ENCODE measurements at regions not wholly inside any gene's neighbourhood (a gene's known extent, or its start where the extent isn't known, plus 50 kb on each side); places are given as distances from the start of the nearest gene placed in this dataset.
A peak's percentile ranks its signal among the peaks of the same experiment; 100 is the strongest.

DNA sequence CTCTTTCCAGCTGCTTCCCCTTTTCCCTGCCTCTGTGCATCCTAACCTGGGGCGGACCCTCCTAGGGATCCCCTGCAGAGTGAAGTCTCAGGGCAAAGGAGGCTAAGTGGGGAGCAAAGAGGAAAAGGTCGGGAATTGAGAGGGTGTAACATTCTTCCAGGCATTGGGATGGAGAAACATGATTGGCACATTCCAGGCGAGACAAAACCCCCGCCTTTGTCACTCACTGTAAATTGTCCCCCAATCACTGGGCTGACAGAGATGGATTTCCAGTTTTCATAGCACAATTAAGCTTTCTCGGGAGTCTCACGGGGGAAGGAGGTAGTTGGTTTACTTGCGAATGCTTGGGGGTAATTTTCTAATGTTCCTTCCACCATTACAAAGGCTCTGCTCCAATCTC, 74.9 kb downstream of the MIAT start:
- Mint-ChIP-seq H3K4me3 (no peak overlapping the region), H3K36me3 (ENCODE audit: low read depth) (peaks cover 27% of the 10 kb centered on the region), H3K27me3 (no peaks in the 10 kb centered on the region), H3K4me1 (no peaks in the 10 kb centered on the region), H3K9me3 (no peaks in the 10 kb centered on the region), H3K27ac (no peak overlapping the region)
- intact Hi-C loops (cut with micrococcal nuclease) = no loop called here
- no peak for DNase-seq

DNA sequence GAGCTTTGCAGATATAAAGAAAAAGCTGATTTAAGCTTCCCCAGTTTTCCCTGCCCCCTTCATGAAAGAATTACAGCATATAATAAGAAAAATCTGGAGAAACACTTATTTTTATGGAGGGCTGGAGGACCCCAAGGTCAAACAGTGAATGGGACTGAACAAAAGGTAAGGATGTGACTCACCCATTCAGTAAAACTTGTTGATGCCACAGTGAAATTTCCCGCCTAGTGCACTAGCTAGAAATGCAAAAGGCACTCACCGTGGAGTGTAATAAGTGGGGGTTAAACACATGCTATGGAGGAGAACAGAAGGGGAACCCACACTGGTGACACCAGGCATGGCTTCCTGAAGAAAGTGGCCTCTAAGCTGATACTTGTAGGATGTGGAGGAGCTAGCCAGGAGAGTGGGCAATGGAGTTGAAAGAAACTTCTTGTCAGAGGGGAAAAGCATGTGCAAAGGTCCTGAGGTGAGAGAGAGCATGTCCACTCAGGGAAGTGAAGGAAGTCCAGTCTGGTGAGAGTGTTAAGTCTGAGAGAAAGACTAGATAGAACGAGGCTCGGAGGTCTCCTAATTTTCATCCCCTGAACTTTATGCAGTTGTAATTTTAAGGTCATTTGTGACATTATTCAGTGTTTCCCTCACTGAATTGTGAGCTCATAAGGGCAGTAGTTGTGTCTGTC, 77.1 kb downstream of the MIAT start:
- Mint-ChIP-seq H3K36me3 (ENCODE audit: low read depth) (peaks cover 22% of the 10 kb centered on the region), H3K27me3 (no peaks in the 10 kb centered on the region), H3K9me3 (no peaks in the 10 kb centered on the region), H3K4me1 (no peaks in the 10 kb centered on the region), H3K4me3 (no peak overlapping the region), H3K27ac (no peak overlapping the region)
- no peak for DNase-seq
- intact Hi-C loops (cut with micrococcal nuclease) = no loop called here

DNA sequence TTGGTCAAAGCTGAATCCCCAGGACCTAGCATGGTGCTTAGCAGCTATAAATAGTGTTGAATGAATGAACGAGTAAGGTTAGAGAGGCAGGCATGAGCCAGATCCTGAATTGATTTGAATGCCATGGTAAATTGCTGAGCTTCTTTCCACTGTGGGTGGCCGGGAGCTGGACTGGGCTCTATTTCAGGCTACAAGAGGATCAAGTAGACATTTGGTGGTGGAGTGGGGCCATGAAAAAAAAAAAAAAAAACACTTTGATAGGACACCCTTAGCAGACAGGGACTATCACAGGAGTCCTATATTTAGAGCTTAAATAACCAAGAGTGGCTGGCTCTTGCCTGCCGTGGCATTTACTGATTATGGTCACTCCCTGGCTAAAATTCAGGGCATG, 77.6 kb downstream of the MIAT start:
- intact Hi-C loops (cut with micrococcal nuclease) = no loop called here
- DNase-seq = no peak
- H3K36me3 Mint-ChIP-seq (ENCODE audit: low read depth) = peaks cover 22% of the 10 kb centered on the region
- H3K27me3 Mint-ChIP-seq = no peaks in the 10 kb centered on the region
- H3K27ac Mint-ChIP-seq = no peak overlapping the region
- H3K4me3 Mint-ChIP-seq = no peak overlapping the region
- H3K4me1 Mint-ChIP-seq = no peaks in the 10 kb centered on the region
- no peaks in the 10 kb centered on the region for H3K9me3 Mint-ChIP-seq

DNA sequence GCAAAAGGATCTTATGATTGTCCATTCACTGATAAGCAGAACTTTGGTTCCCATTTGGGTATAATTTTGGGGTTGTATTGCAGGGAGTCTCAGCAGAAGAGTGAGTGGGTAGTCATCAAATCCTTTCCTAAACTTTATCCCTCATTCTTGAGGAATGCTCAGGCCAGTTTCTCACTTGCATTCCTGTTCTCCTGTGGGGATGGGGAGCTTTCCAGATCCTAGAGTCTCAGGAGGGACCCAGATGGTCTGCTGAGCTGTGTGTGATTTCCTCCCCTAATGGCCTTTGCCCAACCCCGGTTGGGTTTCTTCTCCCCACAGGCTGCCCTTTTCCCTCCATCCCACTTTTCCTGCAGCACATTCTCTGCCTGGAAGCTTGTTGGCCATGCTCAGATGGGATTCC, 79.9 kb downstream of the MIAT start:
- no peak for DNase-seq
- peaks cover 19% of the 10 kb centered on the region for H3K36me3 Mint-ChIP-seq (ENCODE audit: low read depth)
- intact Hi-C loops (cut with micrococcal nuclease) = no loop called here
- H3K9me3 Mint-ChIP-seq = no peaks in the 10 kb centered on the region
- no peak overlapping the region for H3K4me3 Mint-ChIP-seq
- H3K27me3 Mint-ChIP-seq = no peaks in the 10 kb centered on the region
- no peak overlapping the region for H3K27ac Mint-ChIP-seq
- H3K4me1 Mint-ChIP-seq = no peaks in the 10 kb centered on the region

DNA sequence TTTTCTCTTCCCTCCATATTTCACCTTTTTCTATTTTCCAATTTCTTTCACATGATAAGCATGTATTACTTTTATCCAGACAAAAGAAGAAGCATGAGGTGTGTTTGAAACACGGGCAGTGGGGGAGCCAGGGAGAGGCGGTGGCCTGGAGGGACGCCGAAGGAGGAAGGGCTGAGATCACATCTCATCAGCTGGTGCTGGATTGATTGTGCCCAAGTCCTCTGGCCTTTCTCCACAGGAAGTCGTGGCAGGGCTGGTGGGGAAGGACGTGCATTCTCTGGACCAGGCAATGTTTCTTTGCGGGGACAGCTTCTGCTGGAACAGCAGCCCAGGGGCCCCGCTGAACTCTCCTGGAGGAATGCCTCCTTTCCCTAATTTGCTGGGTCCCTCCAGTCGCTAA, 82.9 kb downstream of the MIAT start:
- Mint-ChIP-seq H3K4me3 (no peak overlapping the region), H3K4me1 (no peaks in the 10 kb centered on the region), H3K27me3 (no peaks in the 10 kb centered on the region), H3K27ac (no peak overlapping the region), H3K9me3 (no peaks in the 10 kb centered on the region), H3K36me3 (ENCODE audit: low read depth) (peaks cover 6% of the 10 kb centered on the region)
- intact Hi-C loops (cut with micrococcal nuclease) = no loop called here
- DNase-seq = no peak

DNA sequence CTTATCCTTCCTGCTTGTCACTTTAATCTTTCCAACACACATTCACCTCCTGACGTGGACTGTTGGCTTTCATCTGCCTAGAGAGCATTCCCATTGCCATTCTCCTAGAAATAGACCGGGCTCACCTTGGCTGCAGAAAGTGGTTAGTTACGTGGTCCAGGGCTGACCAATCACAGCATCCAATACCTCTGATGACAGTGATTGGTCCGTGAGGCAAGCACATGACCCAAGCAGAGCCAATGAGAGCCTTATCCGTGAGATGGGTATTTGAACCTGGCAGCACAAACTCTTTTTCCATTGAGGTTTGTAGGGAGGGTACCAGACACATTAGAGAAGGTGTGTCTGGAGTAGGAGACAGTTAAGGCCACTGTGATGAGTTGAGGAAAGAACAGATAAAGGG, 85.8 kb downstream of the MIAT start:
- H3K4me1 Mint-ChIP-seq = no peaks in the 10 kb centered on the region
- no peak for DNase-seq
- no peak overlapping the region for H3K27ac Mint-ChIP-seq
- H3K9me3 Mint-ChIP-seq = no peaks in the 10 kb centered on the region
- H3K36me3 Mint-ChIP-seq (ENCODE audit: low read depth) = peaks cover 3% of the 10 kb centered on the region
- intact Hi-C loops (cut with micrococcal nuclease) = no loop called here
- no peaks in the 10 kb centered on the region for H3K27me3 Mint-ChIP-seq
- H3K4me3 Mint-ChIP-seq = no peak overlapping the region

DNA sequence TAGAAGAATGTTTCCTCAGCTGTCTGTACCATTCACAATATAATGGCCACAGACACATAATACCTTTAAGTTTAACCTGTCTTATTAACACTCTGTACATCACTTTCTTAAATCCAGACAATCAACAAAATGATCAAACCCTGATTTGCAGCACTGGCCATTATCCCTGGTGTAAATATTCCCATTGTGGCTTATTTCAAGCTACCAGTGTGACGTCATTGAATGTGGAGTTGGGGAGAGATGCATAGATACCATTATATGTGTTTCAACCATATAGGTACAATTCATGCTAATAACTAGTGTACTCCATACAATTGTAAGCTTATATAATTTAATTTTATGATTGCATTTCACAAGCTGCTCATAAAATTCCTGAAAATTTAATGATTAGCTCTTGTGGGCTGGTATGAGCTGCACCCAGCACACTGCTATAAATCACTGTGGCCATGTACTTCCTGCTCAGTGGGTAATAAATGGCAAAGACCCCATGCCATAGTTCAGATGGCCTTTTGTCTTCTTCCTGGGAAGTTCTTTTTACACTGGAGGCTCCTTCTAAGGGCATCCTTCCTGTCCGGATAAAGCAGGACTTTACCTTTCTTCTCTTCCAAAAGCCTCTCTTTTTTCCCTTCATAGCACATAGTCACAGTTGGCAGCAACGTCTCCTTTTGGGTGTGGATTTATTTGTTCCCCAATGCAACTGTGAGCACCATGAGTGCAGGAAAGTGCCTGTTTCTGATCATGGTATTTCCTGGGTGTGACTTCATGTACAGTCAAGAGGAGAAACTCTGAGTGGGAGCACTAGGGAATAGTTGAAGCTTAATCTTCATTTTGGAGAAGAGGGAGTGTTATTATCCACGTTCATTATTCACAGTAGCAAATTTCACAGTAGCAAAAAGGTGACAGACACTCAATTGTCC, 87.8 kb downstream of the MIAT start:
- DNase-seq = no peak
- no peaks in the 10 kb centered on the region for H3K9me3 Mint-ChIP-seq
- H3K36me3 Mint-ChIP-seq (ENCODE audit: low read depth) = no peaks in the 10 kb centered on the region
- H3K4me1 Mint-ChIP-seq = no peaks in the 10 kb centered on the region
- intact Hi-C loops (cut with micrococcal nuclease) = no loop called here
- H3K4me3 Mint-ChIP-seq = no peak overlapping the region
- no peaks in the 10 kb centered on the region for H3K27me3 Mint-ChIP-seq
- H3K27ac Mint-ChIP-seq = no peak overlapping the region

DNA sequence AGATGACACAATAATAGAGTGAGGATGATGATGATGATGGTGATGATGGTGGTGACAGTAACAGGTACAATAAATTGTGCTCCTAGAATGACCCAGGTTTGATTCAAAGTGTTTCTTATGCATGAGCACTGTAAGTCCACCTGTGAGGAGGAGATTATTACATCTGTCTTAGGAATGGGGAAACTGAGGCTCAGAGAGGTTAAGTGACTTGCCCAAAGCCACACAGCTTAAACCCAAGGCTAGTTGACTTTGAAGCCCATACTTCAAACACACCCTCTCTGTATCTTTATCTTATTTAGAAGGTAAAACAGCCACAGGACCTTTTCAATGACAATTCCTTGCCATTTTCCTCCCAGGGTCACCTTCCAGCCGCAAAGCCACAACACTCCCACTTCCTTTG, 88.9 kb downstream of the MIAT start:
- intact Hi-C loops (cut with micrococcal nuclease) = no loop called here
- DNase-seq = no peak
- H3K4me3 Mint-ChIP-seq = no peak overlapping the region
- peaks cover 3% of the 10 kb centered on the region for H3K4me1 Mint-ChIP-seq
- no peak overlapping the region for H3K27ac Mint-ChIP-seq
- no peaks in the 10 kb centered on the region for H3K36me3 Mint-ChIP-seq (ENCODE audit: low read depth)
- H3K9me3 Mint-ChIP-seq = no peaks in the 10 kb centered on the region
- no peaks in the 10 kb centered on the region for H3K27me3 Mint-ChIP-seq

DNA sequence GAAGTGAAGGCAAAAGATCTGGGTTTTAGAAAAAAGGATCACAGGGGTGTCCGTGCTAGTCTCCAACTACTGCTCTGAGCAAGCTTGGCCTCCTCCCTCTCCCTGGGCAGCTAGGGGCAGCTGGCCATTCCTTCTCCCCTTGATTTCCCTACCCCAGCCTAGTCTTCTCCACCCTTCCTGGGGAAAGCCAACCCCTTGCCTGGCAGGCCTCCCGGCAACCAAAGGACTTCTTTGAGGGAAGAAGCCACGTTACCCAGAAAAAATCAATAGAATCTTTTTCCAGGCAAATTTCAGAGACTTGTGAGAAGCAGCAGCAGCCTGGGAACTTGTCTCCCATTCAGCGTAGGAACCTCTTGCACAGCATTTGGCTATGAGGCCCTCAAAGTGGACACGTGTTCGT, 91.5 kb downstream of the MIAT start:
- H3K36me3 Mint-ChIP-seq (ENCODE audit: low read depth) = no peaks in the 10 kb centered on the region
- H3K27ac Mint-ChIP-seq = no peak overlapping the region
- H3K4me1 Mint-ChIP-seq = peaks cover 4% of the 10 kb centered on the region
- no peak overlapping the region for H3K4me3 Mint-ChIP-seq
- no peaks in the 10 kb centered on the region for H3K9me3 Mint-ChIP-seq
- no peaks in the 10 kb centered on the region for H3K27me3 Mint-ChIP-seq
- intact Hi-C loops (cut with micrococcal nuclease) = no loop called here
- no peak for DNase-seq

DNA sequence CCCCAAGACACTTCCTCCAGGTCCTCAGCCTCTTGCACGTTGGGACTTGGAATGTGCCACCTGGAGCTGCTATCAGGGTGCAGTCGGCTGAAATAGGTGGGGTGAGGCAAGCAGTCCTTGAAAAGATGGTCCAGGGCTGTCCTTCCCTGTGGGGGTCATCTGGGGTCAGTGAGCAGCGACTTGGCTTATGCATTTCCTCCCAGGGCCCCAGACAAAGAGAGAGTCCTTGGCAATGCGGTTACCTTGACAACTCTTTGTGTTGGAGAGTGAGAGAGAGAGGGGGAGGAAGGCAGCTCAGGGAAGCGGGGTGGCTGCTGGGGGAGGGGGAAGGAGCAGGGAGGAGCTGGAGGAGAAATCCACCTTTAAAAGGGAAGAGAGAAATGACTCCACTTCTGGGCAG, 93.8 kb downstream of the MIAT start:
- Mint-ChIP-seq H3K4me3 (no peak overlapping the region), H3K4me1 (peaks cover 4% of the 10 kb centered on the region), H3K9me3 (no peaks in the 10 kb centered on the region), H3K27ac (no peak overlapping the region), H3K27me3 (no peaks in the 10 kb centered on the region), H3K36me3 (ENCODE audit: low read depth) (no peaks in the 10 kb centered on the region)
- no peak for DNase-seq
- intact Hi-C loops (cut with micrococcal nuclease) = no loop called here

DNA sequence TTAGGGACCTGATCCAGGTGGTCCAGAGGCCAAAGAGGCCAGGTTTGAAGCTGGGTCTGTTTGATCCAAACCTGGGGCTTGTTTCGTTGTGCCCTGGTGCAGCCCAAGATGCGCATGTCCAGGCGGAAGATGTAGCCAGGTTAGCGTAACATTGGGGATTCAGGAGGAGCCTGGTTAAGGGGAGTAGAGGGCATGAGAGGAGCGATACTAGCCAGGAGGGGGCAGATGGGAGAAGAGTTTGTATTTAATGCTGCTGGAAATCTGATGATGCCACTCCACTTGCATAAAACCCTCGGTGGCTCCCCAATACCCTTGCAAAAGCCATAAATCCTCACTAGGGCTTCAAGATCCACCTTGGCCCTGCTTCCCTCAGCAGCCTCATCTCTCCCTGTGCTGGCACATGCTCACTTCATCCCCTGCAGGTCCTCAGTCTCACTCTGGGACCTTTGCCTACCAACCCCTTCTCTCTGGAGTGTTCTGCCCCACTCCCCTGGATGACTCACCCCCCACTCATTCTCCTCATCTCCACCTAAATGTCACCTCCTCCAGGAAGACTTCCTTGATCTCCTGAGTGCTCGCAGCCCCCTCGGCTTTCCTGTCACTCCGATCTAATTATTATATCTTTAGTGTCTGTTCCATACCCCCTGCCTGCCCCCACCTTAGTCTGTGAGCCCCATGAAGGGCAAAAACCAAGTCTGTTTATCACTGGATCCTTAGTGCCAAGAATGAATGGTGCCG, 95.9 kb downstream of the MIAT start:
- no peak overlapping the region for H3K4me3 Mint-ChIP-seq
- H3K36me3 Mint-ChIP-seq (ENCODE audit: low read depth) = peaks cover 3% of the 10 kb centered on the region
- H3K4me1 Mint-ChIP-seq = peaks cover 6% of the 10 kb centered on the region
- intact Hi-C loops (cut with micrococcal nuclease) = no loop called here
- DNase-seq = no peak
- H3K9me3 Mint-ChIP-seq = no peaks in the 10 kb centered on the region
- no peak overlapping the region for H3K27ac Mint-ChIP-seq
- H3K27me3 Mint-ChIP-seq = no peaks in the 10 kb centered on the region

DNA sequence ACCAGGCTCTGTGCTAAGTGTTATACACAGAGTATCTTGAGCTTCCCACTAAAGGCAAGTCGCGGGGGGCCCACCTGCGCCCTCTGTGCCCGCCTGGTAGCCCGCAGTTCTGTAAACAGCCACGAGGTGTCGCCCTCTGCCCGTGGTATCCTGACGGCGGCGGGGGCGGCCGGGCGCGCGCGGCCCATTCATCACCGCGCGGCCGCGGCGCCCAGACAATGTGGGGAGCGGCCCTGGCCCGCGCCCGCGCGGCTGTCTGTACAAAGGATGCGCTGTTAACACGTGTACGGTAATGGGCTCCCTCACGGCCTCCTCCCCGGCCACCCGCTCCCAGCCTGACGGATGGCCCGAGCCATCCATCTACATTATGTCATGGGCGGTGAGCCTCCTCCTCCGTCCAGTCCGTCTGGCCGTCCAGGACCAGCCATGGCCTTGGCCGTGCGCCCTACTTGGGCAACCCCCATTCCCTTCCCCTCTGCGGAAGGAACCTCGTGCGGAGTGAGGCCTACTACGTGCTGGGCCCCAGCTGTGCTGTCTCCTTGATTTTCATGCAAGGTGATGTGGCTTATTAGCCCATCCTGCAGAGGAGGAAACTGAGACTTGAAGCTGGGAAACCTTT, 99.4 kb downstream of the MIAT start:
- no peaks in the 10 kb centered on the region for H3K27me3 Mint-ChIP-seq
- H3K4me1 Mint-ChIP-seq = peaks cover 2% of the 10 kb centered on the region
- no peaks in the 10 kb centered on the region for H3K9me3 Mint-ChIP-seq
- no peak overlapping the region for H3K4me3 Mint-ChIP-seq
- H3K27ac Mint-ChIP-seq = no peak overlapping the region
- intact Hi-C loops (cut with micrococcal nuclease) = loop anchor here (5.0 kb wide), 1 partner anchor 1046 kb away; the partner anchor contains the start of gene MN1
- peaks cover 3% of the 10 kb centered on the region for H3K36me3 Mint-ChIP-seq (ENCODE audit: low read depth)
- peak; percentile 90 for DNase-seq

DNA sequence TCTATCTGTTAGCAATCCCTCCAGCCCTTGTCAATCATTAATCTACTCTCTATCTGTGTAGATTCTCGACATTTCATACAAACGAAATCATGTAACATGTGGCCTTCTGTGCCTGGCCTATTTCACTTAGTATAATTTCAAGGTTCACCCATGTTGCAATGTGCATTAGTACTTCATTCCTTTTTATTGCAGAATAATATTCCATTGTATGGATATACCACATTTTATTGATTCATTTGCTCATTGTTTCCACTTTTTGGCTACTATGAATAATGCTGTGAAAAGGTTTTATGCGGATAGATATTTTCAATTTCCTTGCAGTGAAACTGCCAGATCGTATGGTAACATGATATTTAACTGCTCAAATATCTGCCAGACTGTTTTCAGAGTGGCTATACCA, 100.1 kb downstream of the MIAT start:
- intact Hi-C loops (cut with micrococcal nuclease) = loop anchor here (5.0 kb wide), 1 partner anchor 1045 kb away; the partner anchor contains the start of gene MN1
- no peaks in the 10 kb centered on the region for H3K27me3 Mint-ChIP-seq
- no peak for DNase-seq

More for the DNA sequence above, 100.1 kb downstream of the MIAT start:
- Mint-ChIP-seq H3K9me3 (no peaks in the 10 kb centered on the region), H3K4me3 (no peak overlapping the region), H3K27ac (no peak overlapping the region), H3K36me3 (ENCODE audit: low read depth) (peaks cover 3% of the 10 kb centered on the region), H3K4me1 (peaks cover 2% of the 10 kb centered on the region)

Measured in activated CD4-positive, alpha-beta T cell treated with anti-CD3 and anti-CD28 coated beads, Interleukin-2, amount 10 ng/mL, durations not matched to agents 24 days and 14 days (primary cell).